Right renal pelvis (tissue), 4 donors: ENCODE measurements at regions not wholly inside any gene's neighbourhood (a gene's known extent, or its start where the extent isn't known, plus 50 kb on each side); places are given as distances from the start of the nearest gene placed in this dataset.

Experiments used
- DNase-seq, 4 donors: peaks; one replicate each; pipeline ENCODE4 v3.0.0-alpha.2; 2013; ENCODE audit warnings: low read depth in 4 of 4, low spot score in 3 of 4, missing footprints in 1 of 4

DNA sequence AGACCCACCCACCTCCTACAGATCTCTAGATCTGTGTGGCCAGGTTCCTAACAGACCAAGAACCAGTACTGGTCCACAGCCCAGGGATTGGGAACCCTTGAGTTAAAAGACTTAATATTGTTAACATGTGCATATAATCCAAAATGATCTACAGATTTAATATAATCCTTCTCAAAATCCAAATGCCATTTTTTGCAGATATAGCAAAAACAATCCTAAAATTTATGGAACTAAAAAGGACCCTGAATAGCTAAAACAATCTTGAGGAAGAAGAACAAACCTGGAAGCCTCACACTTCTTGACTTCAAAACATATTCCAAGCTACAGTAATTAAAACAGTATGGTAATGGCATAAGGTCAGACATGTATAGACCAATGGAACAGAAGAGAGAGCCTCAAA, 206.9 kb upstream of the SIX2 start:
- DNase-seq: no peak

DNA sequence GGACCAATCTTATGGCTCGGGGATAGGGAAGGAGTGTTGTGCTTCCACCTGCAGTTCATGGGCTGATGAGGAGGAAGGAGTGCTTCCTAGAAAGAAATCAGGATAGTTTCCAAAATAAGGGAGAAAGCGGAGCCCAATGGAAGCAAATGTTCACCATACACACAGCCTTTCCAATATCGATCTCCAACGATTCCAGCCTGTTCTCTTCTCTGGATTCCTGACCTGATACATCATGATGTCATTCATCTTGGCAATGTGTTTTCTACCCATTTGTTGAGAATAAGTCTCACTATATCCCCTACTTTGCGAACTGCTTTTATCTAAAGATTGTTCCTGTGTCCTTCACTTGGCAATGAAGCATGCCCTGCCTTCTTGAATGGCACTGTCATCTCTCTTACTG, 205.3 kb upstream of the SIX2 start:
- no peak for DNase-seq

DNA sequence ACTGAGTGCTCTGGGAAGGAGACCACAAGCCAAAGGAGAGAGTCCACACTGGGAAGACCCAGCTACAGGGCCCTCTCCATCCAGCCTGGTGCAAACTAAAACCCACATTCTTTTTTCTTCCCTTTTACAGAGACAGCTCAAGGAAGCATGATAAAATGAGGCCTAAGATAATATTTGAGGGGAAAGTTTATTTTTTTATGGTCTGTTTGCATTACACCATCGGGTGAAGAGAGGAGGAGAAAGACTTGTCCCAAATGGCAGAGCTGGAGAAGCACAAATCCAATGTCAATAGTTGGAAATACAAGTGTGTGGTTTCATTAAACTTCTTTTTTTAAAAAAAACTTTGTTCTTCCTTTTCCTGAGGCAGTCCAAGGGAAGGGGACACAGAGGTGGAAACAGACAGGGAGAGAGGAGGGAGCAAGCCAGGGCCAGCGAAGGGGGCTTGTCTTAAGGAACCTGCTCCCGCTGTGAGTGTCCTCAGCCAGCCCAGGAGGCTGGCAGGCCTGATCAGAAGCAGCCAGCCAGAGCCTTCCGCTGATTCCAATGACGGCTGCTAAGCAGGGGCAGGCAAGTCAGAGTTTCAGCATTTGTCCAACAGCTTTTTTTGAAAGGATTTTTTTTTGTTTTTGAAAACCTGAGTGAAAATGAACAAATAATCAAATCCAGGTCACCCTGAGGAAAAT, 203.8 kb upstream of the SIX2 start:
- no peak for DNase-seq

DNA sequence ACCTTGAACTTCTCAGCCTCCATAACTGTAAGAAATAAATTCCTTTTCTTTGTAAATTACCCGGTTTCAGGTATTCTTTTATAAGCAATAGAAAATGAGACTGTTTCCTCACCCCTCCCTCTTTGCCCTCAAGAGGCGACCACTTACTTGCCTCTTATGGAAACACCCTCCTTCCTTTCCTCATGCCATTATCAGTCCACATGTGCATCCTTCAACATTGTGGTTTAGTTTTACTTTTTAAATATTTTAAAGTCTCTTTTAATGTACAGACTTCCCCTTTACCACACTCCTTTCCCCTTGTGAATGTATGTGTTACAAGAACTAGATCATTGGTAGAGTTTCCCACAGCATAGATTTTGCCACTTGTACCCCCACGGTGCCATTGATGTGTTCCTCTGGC, 202.4 kb upstream of the SIX2 start:
- no peak for DNase-seq

DNA sequence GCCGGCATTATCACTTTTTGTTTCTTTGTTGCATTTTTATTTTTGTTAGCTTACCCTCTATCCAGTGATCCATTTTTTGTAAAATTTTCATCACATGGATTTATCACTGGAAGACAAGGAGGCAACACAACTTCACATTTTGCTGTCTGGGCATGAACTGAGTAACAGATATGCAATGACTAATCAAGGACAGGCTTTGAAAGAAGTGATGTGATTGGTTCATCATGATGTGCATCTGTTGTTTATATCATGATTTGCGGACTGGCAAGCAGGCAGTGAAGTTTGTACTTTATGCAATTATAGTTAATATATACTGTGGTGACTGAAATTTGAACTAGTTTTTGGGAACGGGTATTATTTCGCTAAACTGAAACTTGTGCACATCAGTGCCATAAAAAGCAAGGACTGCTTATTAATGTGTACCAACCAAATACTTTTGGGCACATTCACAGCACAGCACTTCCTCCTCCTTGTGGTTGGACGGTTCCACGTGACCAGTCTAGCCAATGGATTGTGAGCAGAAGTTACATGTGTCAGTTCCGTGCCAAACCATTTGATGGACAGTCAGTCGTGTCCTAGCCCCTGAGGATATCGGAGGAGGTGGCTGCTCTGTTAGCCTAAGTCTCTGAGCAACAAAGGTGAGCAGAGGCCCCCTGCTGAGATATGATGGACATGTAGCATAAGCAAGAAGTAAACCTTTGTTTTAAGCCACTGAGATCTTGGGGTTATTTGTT, 201.4 kb upstream of the SIX2 start:
- no peak for DNase-seq

DNA sequence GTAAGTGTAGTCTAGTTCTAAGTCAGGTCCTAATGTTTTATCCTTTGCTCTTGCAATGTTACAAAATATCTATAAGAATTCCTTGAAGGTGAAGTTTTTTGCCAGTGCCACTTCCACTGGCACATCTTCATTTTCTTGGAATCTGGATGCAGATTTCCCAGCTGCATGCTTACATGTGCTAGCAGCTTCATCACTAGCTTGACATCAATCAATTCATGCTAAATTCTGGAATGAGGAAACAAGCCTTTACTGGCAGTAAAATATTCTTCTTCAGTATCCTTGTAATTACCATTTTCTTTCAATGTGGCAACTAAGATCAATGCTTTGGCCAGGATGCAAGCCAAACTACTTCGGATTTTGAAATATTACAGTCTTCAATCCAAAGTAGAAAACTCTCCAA, 200.6 kb upstream of the SIX2 start:
- no peak for DNase-seq

DNA sequence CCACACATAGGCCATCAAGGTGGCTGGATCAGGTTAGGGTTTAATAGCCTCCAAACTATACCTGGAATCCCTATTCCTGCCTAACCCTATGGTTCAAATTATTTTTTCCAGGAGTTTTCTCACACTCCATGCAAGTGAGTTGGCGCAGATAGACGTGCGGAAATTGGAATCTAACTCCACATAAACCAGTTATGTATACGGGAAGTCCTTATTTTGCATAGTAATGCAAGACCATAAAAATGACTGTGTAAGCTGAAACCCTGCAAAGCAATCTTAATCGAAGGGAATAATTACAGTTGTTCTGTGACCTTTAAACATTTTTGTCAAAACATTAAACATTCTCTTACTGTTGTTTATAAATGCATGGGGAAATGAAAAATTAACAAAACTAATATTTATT, 200.1 kb upstream of the SIX2 start:
- no peak for DNase-seq

DNA sequence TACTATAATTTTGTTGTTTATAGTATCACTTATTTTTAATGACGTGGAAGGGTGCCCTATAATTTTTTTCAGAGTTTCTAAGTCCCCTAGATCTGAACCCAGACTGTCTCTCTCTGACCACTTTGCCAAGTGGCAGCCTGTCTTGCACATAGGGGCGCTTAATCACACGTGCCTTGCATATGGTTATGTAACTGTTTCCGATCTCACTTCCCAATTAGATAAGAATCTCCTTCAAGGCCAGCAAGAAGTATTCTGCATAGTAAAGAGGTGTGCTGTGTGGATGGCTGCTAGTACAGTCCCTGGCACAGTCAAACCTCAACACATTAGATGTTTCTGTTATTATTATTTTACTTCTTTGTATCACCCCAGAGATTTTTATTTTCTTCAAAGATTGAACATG, 197.8 kb upstream of the SIX2 start:
- DNase-seq: no peak

DNA sequence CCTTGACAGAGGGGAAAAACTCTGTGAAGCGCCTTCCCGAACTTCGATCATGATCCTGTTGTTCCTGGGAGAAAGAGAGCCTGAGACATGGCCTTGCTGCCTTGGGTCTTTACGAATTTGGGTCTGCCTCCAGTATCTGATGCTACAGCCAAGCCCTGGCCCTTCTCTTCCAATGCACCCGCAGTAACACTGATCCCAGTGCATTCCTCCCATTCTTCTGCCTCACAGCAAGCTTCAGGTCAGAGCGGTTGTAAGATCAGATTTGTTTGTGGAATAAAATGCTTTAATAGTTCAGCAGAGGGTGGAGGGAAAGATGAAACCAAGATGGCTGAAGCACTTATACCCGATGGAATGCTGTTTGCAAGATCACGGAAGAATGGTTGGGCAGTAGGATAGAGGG, 196.7 kb upstream of the SIX2 start:
- no peak for DNase-seq

DNA sequence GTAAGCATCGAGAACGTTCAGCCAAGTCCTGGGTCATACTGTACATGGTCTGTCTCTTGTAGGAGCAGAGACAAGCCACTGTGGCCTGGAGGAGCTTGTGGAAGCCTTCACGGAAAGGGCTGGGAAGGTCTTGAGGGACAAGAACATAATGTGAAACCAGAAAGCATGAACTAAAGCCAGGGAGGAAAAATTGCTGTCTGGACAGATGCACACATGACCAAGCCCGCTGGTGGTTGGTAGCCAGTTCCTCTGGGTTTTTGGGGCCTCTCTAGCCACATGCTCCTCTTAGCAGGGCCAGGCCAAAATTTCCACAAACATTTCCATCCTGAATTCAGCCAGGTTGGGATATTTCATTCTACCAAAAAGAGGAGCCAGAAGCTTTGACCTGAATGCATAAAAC, 196.2 kb upstream of the SIX2 start:
- DNase-seq: no peak

DNA sequence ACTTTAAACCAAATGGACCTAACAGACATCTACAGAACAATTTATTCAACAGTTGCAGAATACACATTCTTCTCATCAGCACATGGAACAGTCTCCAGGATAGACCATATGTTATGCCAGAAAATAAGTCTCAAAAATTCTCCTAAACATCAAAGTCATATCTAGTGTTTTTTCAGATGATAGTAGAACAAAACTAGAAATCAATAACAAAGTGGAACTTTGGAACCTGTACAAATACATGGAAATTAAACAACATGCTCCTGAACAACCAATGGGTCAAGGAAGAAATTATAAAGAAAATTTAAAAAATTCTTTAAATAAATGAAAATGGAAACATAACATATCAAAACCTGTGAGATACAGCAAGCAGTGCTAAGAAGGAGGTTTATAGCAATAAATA, 194.1 kb upstream of the SIX2 start:
- DNase-seq: no peak

DNA sequence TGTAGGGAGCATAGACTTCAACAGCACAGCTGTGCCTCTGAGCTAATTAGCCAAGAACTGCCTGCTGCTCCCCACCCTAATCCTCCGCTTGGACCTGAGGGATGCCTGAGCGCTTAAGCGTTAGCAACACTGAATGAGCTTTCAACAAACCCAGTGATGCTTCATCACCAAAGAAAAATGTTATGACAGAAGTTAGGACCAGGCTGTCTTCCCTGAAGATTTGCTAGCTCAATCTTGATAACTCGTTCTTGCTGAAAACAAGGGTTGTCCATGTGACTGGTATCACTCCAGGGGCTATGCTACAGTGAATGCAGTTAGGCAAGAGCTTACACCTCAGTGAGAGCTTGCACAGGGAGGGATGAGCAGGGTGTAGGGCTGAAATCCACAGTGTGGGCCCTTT, 190.7 kb upstream of the SIX2 start:
- DNase-seq: no peak

DNA sequence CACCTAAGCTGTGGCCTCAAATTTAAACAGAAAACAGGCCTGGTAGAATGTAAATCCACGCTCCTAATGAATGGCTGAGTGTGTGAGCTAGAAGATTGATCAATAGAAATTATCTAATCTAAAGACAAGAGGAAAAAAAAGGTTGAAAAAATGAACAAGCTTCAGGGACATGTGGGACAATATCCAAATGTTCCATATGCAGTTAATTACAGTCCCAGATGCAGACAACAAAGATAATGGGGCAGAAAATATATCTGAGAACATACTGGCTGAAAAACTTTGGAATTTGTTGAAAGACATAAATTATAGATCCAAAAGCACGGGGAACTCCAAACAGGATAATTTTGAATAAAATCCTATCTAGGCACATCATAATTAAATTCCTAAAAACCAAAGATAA, 186.7 kb upstream of the SIX2 start:
- DNase-seq: no peak

DNA sequence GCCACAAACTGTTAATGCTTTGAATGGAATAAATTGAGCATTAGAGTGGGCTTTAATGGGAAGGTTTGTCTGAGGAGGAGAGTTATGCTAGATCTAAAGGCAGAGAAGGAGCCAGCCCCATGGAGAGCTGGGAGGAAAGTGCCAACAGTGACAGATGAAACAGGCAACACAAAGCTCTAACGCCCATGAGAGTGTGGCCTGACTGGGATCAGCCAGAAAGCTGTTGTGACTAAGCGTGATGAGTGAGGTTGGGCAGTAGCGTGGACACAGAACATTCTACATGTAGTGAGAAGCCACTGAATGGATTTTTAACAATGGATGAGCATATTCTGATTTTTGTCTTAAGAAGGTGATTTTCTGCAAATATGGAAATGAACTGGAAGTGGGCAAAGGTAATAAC, 185.3 kb upstream of the SIX2 start:
- DNase-seq: no peak

DNA sequence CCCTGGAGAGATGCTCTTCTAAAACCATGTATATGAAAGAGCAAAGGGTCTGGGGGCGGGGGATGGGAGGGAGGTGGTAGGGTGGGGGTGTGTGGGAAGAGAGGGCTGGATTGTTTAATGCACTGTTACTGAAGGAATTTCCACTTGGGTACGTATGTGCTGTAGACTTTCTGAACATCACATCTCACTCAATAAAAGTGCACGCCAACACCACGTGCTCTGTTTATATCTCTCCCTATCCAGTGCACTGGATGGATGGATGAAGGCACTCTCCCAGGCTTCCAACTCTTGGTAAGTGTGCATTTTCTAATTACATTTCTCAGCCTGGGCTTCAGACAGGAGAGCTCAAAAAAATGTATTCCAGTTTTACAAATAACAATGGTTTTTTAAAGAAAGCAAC, 184.3 kb upstream of the SIX2 start:
- no peak for DNase-seq

DNA sequence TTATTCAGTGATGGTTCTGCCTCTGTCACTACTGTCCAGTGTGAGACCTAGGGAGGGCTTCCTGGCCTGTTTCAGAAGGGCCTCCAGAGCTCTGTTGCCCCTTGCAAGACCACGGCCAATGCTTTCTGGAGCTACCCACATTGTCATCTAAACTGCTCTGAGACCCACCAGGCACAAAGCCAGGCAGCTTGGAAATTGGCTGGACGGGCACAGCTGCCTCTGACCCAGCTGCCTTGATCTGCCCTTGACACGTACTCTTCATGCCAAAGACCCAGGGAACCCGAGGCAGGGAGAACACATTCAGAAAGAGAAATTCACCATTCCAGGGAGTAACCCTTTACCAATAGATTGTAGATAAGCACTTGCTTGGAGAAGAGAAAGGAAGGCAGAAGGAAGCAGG, 183.7 kb upstream of the SIX2 start:
- no peak for DNase-seq

DNA sequence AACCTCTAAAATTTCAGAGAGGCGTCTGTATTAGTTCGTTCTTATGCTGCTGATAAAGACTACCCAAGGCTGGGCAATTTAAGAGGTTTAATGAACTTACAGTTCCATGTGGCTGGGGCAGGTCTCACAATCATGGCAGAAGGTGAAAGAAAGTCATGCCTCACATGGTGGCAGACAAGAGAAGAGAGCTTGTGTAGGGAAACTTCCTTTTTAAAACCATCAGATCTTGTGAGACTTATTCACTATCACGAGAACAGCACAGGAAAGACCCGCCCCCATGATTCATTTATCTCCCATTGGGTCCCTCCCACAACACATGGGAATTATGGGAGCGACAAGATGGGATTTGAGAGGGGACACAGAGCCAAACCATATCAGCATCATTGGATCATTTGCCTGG, 183.2 kb upstream of the SIX2 start:
- DNase-seq: no peak

DNA sequence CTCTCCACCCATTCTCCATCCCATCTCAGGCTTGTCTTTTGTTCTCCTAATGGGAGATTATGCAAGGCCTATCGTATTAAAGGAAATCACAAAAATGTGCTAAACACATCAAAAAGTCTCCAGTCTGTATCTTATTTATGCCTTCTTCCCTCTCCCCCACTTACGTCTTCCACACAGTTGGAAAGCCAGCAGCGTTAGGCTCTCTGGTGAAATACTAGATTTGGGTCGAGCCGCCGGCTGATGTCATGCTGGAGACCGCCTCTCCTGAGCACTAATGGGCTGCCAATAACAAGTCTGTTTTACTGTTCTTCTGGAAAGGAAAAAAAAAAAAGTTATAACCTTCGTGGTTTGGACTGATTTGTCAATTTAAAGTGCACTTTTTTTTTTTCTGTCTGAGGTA, 182.7 kb upstream of the SIX2 start:
- DNase-seq: no peak

DNA sequence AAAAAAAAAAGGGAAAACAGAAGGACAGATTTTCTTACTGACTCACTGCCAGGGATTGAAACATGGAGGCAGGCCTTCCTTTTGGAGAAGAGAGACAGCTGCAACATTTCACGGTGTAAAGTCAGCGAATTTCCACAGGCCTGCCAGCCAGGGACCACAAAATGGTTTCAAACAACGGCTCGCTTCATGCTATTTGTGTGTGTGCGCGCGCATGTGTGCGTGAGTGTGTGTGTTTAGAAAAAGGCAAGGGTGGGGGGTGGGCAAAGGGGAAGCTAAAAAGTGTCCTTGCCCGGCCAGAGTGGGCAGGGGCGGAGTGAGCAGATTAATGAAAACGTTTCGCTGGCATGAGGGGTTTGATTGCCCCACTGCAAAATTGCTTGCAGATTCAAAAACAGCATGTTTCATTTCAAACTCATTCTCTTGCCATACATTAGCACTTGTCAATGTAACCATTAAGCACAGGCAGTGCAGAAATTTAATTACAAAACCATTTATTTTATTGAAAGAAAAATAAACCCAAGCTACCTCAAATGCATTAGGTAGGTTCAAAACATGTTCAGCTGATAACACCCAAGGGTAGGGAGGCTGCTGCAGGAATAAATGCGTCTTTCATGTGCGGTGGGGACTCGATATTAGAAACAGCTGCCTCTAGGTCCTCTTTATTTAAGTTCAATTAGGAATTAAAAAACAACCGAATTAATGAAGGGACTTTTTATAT, 182.1 kb upstream of the SIX2 start:
- no peak for DNase-seq

DNA sequence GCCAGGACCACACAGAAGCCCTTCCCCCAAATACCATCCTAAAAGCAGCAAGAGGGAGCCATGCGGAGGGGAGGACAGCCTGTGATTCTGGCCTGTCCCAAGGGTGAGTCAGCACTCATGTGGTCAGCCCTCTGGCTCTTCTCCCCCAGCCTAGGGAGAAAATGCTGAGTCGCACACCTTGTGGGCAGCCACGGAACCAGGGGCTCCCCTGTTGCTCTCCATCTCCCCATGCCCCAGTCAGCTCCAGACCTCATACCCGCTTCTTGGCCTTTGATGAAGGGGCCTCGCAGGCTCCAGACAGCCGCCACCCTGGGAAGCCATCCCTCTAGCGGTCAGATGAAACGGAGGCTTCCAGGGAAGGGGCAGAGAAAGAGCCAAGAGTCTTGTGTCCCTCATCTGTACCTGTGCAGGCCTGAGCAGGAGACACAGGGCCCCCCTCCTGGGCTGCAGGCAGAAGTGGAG, 181.3 kb upstream of the SIX2 start:
- no peak for DNase-seq

DNA sequence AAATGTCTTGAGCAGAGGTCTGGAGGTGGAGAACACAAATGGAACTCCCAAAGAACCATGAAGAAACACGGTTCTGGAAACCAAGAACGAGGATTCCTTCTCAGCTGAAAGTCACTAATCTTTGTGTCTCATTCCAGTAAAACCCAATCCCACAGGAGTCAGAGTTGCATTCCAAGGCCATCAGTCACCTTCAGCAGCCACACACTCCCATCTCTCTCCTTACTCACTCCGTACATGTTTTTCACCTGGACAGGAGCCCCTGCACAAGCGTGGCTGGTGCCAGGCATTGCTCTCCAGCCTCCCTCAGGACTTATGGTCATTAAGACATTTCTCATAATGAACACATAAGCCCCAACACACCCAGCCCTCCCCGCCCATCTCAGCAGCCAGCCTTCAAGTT, 175.4 kb upstream of the SIX2 start:
- DNase-seq: no peak
